ENCODE measurements at regions not wholly inside any gene's neighbourhood (a gene's known extent, or its start where the extent isn't known, plus 50 kb on each side); places are given as distances from the start of the nearest gene placed in this dataset.

DNA sequence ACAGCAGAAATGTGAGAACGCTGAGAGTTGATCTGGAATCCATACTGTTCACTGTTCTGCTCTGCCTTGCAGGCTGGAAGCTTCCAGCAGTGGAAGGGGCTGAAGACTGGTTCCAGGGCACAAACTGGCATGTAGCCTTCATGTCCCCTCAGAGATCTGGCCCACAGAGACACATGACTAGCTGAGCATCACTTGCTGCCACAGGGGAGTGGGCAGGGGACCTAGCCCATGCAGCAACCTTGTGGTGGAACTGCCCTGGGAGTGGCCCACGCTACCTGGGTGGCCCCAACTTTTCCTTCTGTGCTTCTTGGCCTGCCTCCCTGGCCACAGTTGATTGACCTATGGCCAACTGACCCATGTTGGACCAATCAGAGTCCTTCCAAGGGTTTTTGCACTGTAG, 98.1 kb downstream of the TPRA1 start:
- BruUV-seq (replicated peaks) = no TSS peak
- Histone ChIP-seq H2BK15ac (ENCODE audit: low read depth, low read length) (no peak overlapping the region), H3K14ac (replicated peaks; ENCODE audit: low read depth, low read length) (no peak overlapping the region), H2BK120ac (ENCODE audit: low read depth, low read length) (no peak overlapping the region), H2AK9ac (replicated peaks; ENCODE audit: low read depth, low read length, poor library complexity) (no peak overlapping the region), H4K91ac (ENCODE audit: insufficient read depth, low read depth, low read length) (no peak overlapping the region), H2AFZ (replicated peaks; ENCODE audit: low read length, poor library complexity) (no peak overlapping the region), H3K56ac (ENCODE audit: extremely low read depth, insufficient read depth, low read length) (no peak overlapping the region), H2BK5ac (ENCODE audit: low read depth, low read length, poor library complexity, severe bottlenecking) (no peak overlapping the region), H3K18ac (ENCODE audit: low read depth, low read length) (no peak overlapping the region), H3K9me3 (ENCODE audit: control insufficient read depth, insufficient read depth, low read length) (no peaks in the 10 kb centered on the region), H3K4me3 (ENCODE audit: insufficient read depth, low read depth, low read length) (no peak overlapping the region), H3K9ac (ENCODE audit: low read depth, low read length) (no peak overlapping the region), H3K4ac (ENCODE audit: low read depth, low read length) (no peak overlapping the region), H2AK5ac (ENCODE audit: low read depth, low read length) (no peak overlapping the region), H3K27ac (ENCODE audit: insufficient read depth, low read length) (no peak overlapping the region), H4K8ac (ENCODE audit: low read depth in 2 of 2, low read length in 2 of 2) (no peak overlapping the region), H3K27me3 (ENCODE audit: control insufficient read depth, insufficient read depth, low read length) (peaks cover 3% of the 10 kb centered on the region), H3K9me1 (ENCODE audit: insufficient read depth, low read length) (no peaks in the 10 kb centered on the region), H4K20me1 (ENCODE audit: insufficient read depth, low read length) (no peaks in the 10 kb centered on the region), H4K5ac (ENCODE audit: low read depth, low read length) (no peak overlapping the region), H3K36me3 (ENCODE audit: control insufficient read depth, insufficient read depth, low read length) (no peaks in the 10 kb centered on the region), H3K79me1 (ENCODE audit: low read depth in 1 of 2, low read length in 2 of 2) (no peaks in the 10 kb centered on the region), H2BK20ac (ENCODE audit: low read depth, low read length) (no peak overlapping the region), H3K4me1 (ENCODE audit: control insufficient read depth, insufficient read depth, low read length) (no peaks in the 10 kb centered on the region), H3K23ac (ENCODE audit: low read depth, low read length) (no peak overlapping the region), H3K4me2 (ENCODE audit: low read depth, low read length) (no peak overlapping the region)
- ChIA-PET CTCF (no interaction called here), POLR2A (ENCODE audit: unreplicated experiment) (no interaction called here)
- ATAC-seq (ENCODE audit: low read depth) (no peak), DNase-seq (no peak)
- in situ Hi-C loops (cut with MboI; ENCODE audit: low sequenced_read_pairs) (no loop called here), intact Hi-C loops (cut with micrococcal nuclease) (no loop called here), dilution Hi-C loops (cut with HindIII; ENCODE audit: low sequenced_read_pairs, unreplicated experiment) (no loop called here)
- WGBS, 2 experiments (ENCODE audit: extremely low coverage in 2 of 2, insufficient read length in 1 of 2) = 33% methylated on average over 1 of the region's 2 CpGs; no CpG with 5 or more reads in 1 of the 2 experiments
- TF ChIP-seq RAD21 (IDR thresholded peaks at IDR 0.05; ENCODE audit: low read length) = no peak
- no peak for TF ChIP-seq RCOR1 (IDR thresholded peaks at IDR 0.05; ENCODE audit: insufficient replicate concordance, low read length)
- TF ChIP-seq, protein P1, sequence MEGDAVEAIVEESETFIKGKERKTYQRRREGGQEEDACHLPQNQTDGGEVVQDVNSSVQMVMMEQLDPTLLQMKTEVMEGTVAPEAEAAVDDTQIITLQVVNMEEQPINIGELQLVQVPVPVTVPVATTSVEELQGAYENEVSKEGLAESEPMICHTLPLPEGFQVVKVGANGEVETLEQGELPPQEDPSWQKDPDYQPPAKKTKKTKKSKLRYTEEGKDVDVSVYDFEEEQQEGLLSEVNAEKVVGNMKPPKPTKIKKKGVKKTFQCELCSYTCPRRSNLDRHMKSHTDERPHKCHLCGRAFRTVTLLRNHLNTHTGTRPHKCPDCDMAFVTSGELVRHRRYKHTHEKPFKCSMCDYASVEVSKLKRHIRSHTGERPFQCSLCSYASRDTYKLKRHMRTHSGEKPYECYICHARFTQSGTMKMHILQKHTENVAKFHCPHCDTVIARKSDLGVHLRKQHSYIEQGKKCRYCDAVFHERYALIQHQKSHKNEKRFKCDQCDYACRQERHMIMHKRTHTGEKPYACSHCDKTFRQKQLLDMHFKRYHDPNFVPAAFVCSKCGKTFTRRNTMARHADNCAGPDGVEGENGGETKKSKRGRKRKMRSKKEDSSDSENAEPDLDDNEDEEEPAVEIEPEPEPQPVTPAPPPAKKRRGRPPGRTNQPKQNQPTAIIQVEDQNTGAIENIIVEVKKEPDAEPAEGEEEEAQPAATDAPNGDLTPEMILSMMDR (conservative IDR thresholded peaks at IDR 0.05; ENCODE audit: low read depth, low read length) = no peak
- TF ChIP-seq RFX5 (IDR thresholded peaks at IDR 0.05; ENCODE audit: low read depth, low read length) = no peak
- TF ChIP-seq MAZ (IDR thresholded peaks at IDR 0.05; ENCODE audit: borderline replicate concordance, low read depth, low read length) = no peak
- no peak for TF ChIP-seq POLR2A (IDR thresholded peaks at IDR 0.05; ENCODE audit: low read depth, low read length)
- TF ChIP-seq, protein P2, sequence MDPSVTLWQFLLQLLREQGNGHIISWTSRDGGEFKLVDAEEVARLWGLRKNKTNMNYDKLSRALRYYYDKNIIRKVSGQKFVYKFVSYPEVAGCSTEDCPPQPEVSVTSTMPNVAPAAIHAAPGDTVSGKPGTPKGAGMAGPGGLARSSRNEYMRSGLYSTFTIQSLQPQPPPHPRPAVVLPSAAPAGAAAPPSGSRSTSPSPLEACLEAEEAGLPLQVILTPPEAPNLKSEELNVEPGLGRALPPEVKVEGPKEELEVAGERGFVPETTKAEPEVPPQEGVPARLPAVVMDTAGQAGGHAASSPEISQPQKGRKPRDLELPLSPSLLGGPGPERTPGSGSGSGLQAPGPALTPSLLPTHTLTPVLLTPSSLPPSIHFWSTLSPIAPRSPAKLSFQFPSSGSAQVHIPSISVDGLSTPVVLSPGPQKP (IDR thresholded peaks at IDR 0.05; ENCODE audit: borderline replicate concordance, low read depth, low read length) = no peak
- no peak for TF ChIP-seq CEBPB (IDR thresholded peaks at IDR 0.05; ENCODE audit: low read depth, low read length)
- no peak for TF ChIP-seq MAFK (IDR thresholded peaks at IDR 0.05; ENCODE audit: low read depth, low read length)
- no peak for TF ChIP-seq BHLHE40 (IDR thresholded peaks at IDR 0.05; ENCODE audit: low read depth, low read length)
- no peak for TF ChIP-seq FOS (IDR thresholded peaks at IDR 0.05; ENCODE audit: low read depth, low read length)
- TF ChIP-seq NFE2L2 (IDR thresholded peaks at IDR 0.05; ENCODE audit: low read depth, low read length) = no peak
- no peak for TF ChIP-seq CHD1 (IDR thresholded peaks at IDR 0.05; ENCODE audit: low read depth, low read length)
- TF ChIP-seq SMC3 (IDR thresholded peaks at IDR 0.05; ENCODE audit: low read depth, low read length) = no peak
- TF ChIP-seq, protein P3, sequence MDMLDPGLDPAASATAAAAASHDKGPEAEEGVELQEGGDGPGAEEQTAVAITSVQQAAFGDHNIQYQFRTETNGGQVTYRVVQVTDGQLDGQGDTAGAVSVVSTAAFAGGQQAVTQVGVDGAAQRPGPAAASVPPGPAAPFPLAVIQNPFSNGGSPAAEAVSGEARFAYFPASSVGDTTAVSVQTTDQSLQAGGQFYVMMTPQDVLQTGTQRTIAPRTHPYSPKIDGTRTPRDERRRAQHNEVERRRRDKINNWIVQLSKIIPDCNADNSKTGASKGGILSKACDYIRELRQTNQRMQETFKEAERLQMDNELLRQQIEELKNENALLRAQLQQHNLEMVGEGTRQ (IDR thresholded peaks at IDR 0.05; ENCODE audit: low read depth, low read length) = no peak
- no peak for TF ChIP-seq MXI1 (IDR thresholded peaks at IDR 0.05; ENCODE audit: borderline replicate concordance, low read depth, low read length)

Measured in IMR-90 (cell line).